Breast epithelium (tissue), 4 donors: ENCODE measurements at regions not wholly inside any gene's neighbourhood (a gene's known extent, or its start where the extent isn't known, plus 50 kb on each side); places are given as distances from the start of the nearest gene placed in this dataset.

Experiments used
- DNase-seq, 2 donors: peaks; one replicate each; pipeline ENCODE4 v3.0.0-alpha.2; 2019; ENCODE audit warnings: low spot score in 2 of 2
- H3K27ac ChIP-seq, 2 donors: fragments of 200-600 bp; sonication (generic) in 1 of 2; one replicate each; pipeline ENCODE4 v1.5.1; 2016 to 2019; ENCODE audit warnings: mild to moderate bottlenecking in 1 of 2
- H3K27me3 ChIP-seq, 2 donors: fragments of 200-600 bp; sonication (generic) in 1 of 2; one replicate each; pipeline versions ENCODE4 v1.5.1 to v1.6.0; 2017 to 2019; ENCODE audit warnings: control low read depth in 1 of 2, mild to moderate bottlenecking in 1 of 2
- H3K36me3 ChIP-seq: fragments of 200-600 bp; one replicate; pipeline ENCODE4 v1.5.1; 2019
- H3K4me1 ChIP-seq, 2 donors: fragments of 200-600 bp; sonication (generic); one replicate each; pipeline ENCODE4 v1.5.1; 2016 to 2019; ENCODE audit warnings: control low read depth in 1 of 2
- H3K4me3 ChIP-seq, 3 donors: fragments of 200-600 bp; sonication (generic); 1 replicate in 2 of 3; 2 replicates in 1 of 3; pipeline ENCODE4 v1.5.1; 2016 to 2019; ENCODE audit warnings: mild to moderate bottlenecking in 3 of 3, moderate library complexity in 2 of 3
- H3K9me3 ChIP-seq, 2 donors: fragments of 200-600 bp; sonication (generic) in 1 of 2; one replicate each; pipeline ENCODE4 v1.5.1; 2016 to 2019; ENCODE audit warnings: control low read depth in 1 of 2
- POLR2A ChIP-seq: fragments of 450-650 bp; IDR thresholded peaks from one replicate; pipeline ENCODE4 v1.6.1; 2016; ENCODE audit warnings: antibody characterized with exemption, mild to moderate bottlenecking, moderate library complexity
- POLR2AphosphoS5 ChIP-seq, 3 donors: sonication (generic); formaldehyde crosslinking; IDR thresholded peaks; one replicate each; pipeline ENCODE4 v1.6.1; 2017; ENCODE audit warnings: antibody characterized with exemption in 3 of 3
- intact Hi-C: fragments of 100-400 bp; cut with DNase I; formaldehyde crosslinking; loops from one replicate; pipeline ENCODE4 v1.15.1; 2023; ENCODE audit warnings: low total_unique reads
- TF ChIP-seq, protein P1 (sequence below), 3 donors: fragments of 450-650 bp; IDR thresholded peaks; one replicate each; pipeline ENCODE4 v1.5.1; 2016 to 2017; ENCODE audit warnings: antibody characterized with exemption in 3 of 3, mild to moderate bottlenecking in 3 of 3, moderate library complexity in 3 of 3

DNA sequence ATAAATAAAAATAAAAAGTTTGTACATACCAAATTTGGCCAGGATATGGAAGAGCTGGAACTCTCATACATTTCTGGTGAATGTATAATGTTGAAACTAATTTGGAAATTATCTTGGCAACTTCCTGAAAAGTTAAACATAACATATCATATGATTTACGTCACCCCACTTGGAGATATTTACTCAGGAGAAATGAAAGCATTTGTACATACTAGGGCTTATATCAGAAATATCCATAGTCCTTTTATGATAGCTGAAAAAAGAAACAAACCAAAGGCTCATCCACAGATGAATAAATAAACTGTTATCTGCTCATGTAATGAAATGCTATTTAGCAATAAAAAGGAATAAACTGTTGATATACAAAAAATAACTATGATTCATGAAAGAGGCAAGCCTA lies 318.2 kb upstream of the NRXN1 start:
- Histone ChIP-seq H3K9me3 (no peaks in the 10 kb centered on the region), H3K36me3 (no peaks in the 10 kb centered on the region), H3K4me1 (no peaks in the 10 kb centered on the region), H3K27ac (no peak overlapping the region), H3K27me3 (no peaks in the 10 kb centered on the region), H3K4me3 (no peak overlapping the region)
- intact Hi-C loops = no loop called here
- no peak for TF ChIP-seq POLR2A
- no peak for TF ChIP-seq POLR2AphosphoS5 (IDR thresholded peaks at IDR 0.05)
- TF ChIP-seq, protein P1, sequence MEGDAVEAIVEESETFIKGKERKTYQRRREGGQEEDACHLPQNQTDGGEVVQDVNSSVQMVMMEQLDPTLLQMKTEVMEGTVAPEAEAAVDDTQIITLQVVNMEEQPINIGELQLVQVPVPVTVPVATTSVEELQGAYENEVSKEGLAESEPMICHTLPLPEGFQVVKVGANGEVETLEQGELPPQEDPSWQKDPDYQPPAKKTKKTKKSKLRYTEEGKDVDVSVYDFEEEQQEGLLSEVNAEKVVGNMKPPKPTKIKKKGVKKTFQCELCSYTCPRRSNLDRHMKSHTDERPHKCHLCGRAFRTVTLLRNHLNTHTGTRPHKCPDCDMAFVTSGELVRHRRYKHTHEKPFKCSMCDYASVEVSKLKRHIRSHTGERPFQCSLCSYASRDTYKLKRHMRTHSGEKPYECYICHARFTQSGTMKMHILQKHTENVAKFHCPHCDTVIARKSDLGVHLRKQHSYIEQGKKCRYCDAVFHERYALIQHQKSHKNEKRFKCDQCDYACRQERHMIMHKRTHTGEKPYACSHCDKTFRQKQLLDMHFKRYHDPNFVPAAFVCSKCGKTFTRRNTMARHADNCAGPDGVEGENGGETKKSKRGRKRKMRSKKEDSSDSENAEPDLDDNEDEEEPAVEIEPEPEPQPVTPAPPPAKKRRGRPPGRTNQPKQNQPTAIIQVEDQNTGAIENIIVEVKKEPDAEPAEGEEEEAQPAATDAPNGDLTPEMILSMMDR (IDR thresholded peaks at IDR 0.05) = no peak
- no peak for DNase-seq

DNA sequence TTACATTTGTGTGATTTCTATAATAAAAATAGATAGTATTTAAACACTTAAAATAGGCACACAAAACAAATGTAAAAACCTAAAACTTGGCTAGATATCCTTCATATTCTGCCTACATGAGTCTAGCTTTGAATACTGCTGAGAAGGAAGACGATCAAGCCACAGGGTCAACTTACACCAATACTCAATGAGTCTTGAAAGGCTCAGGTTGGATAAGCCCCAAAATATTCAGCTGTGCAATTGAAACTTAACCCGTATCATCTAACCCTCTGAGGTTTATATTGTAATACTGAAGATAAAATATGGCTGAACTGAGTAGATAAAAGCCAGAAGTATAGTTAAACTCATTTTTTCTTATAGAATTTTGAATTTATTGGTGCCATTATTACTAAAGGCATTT lies 313.0 kb upstream of the NRXN1 start:
- no peak for TF ChIP-seq POLR2AphosphoS5 (IDR thresholded peaks at IDR 0.05)
- TF ChIP-seq, protein P1 (IDR thresholded peaks at IDR 0.05) = no peak
- TF ChIP-seq POLR2A = no peak
- no peaks in the 10 kb centered on the region for H3K27me3 ChIP-seq
- intact Hi-C loops = no loop called here

DNA sequence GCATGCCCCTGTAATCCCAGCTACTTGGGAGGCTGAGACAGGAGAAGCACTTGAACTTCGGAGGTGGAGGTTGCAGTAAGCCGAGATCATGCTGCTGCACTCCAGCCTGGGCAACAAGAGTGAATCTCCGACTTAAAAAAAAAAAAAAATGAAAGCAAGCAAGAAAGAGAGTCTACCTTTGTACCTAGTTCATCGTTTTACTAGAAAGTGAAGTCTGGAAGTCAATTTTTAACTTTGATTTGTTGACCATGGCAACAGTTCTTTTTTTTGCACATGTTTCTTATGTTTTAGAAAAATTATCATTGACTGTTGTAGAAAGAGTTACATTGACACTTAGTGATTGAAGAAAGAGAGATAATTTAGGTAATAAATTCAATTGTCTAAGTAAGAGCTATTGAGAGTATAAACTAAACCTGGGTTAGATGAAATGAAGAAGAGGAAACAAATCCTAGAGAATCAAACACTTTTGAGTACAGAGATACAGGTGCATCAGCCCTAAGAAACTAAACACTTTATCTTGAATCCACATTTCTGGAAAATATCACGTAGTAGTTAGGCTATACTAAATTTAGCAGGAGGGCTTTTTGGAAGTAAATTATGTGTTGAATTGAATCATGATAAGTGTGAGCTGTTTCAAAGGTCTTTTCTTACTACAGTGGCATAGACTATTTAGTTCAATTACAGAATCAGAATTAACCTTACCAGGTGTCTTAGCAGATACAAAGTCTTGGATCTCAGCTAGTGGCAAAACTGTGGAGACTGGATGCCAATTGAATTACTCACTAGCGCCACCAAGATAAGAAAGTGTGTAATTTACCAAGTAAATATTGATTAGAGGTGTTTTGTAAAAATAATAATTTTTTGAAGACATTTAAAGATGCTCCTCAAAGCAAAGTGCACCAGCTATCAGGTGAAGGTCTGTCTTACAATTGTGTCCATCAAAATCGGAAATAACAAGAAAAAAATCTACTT lies 303.4 kb upstream of the NRXN1 start:
- Histone ChIP-seq H3K27ac (no peak overlapping the region), H3K27me3 (no peaks in the 10 kb centered on the region), H3K4me1 (no peaks in the 10 kb centered on the region), H3K4me3 (no peak overlapping the region), H3K9me3 (no peaks in the 10 kb centered on the region), H3K36me3 (peaks cover 5% of the 10 kb centered on the region)
- DNase-seq = no peak
- intact Hi-C loops = no loop called here
- TF ChIP-seq POLR2A = no peak
- TF ChIP-seq, protein P1 (IDR thresholded peaks at IDR 0.05) = no peak
- TF ChIP-seq POLR2AphosphoS5 (IDR thresholded peaks at IDR 0.05) = no peak

More for the DNA sequence above, 313.0 kb upstream of the NRXN1 start:
- H3K27ac ChIP-seq = no peak overlapping the region
- H3K4me3 ChIP-seq = no peak overlapping the region
- no peaks in the 10 kb centered on the region for H3K36me3 ChIP-seq
- DNase-seq = no peak
- no peaks in the 10 kb centered on the region for H3K9me3 ChIP-seq
- no peaks in the 10 kb centered on the region for H3K4me1 ChIP-seq

DNA sequence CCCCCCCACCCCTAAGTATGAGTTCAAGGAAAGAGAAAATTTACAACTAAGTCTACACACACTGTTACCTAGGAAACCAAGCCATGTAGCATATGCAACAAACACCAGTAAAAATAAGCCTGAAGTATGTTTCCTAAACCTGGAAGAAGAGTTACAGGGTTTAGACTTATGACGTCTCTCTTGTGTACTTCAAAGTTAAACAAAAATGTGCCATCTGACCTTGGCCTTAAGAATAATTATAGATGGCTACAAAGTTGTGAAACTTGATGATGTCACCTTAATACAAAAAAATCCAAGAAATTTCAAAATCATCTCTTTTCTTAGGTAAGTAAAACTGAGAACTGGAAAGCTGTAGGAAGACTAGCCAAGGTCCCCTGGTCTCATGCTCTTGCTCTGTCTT lies 297.6 kb upstream of the NRXN1 start:
- Histone ChIP-seq H3K27me3 (no peaks in the 10 kb centered on the region), H3K4me1 (no peaks in the 10 kb centered on the region), H3K36me3 (no peaks in the 10 kb centered on the region), H3K4me3 (no peak overlapping the region), H3K9me3 (no peaks in the 10 kb centered on the region), H3K27ac (no peak overlapping the region)
- no peak for DNase-seq
- intact Hi-C loops = no loop called here
- no peak for TF ChIP-seq POLR2AphosphoS5 (IDR thresholded peaks at IDR 0.05)
- TF ChIP-seq, protein P1 (IDR thresholded peaks at IDR 0.05) = no peak
- TF ChIP-seq POLR2A = no peak

DNA sequence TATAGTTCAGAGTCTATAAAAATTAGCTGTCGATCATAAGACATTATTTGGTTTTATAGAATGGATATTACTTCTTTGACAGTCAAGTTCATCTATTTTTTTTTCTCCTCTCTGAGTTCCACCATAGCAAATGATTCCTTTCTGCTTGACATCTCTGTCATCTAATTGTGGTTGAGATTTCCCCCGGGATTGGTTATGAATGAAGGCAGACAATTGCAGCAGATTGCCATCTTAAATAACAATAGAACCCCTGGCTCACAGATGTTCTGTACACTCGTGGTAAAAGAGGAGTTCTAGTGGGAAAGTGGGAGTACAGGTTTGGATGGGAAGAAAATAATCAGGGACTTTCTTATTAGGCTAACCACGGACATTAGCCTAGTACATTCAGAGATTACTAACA lies 292.1 kb upstream of the NRXN1 start:
- Histone ChIP-seq H3K27ac (no peak overlapping the region), H3K4me1 (no peaks in the 10 kb centered on the region), H3K4me3 (no peak overlapping the region), H3K27me3 (no peaks in the 10 kb centered on the region), H3K36me3 (no peaks in the 10 kb centered on the region), H3K9me3 (no peaks in the 10 kb centered on the region)
- TF ChIP-seq, protein P1 (IDR thresholded peaks at IDR 0.05) = no peak
- no peak for DNase-seq
- intact Hi-C loops = no loop called here
